ENCODE measurements at regions not wholly inside any gene's neighbourhood (a gene's known extent, or its start where the extent isn't known, plus 50 kb on each side); places are given as distances from the start of the nearest gene placed in this dataset.

DNA sequence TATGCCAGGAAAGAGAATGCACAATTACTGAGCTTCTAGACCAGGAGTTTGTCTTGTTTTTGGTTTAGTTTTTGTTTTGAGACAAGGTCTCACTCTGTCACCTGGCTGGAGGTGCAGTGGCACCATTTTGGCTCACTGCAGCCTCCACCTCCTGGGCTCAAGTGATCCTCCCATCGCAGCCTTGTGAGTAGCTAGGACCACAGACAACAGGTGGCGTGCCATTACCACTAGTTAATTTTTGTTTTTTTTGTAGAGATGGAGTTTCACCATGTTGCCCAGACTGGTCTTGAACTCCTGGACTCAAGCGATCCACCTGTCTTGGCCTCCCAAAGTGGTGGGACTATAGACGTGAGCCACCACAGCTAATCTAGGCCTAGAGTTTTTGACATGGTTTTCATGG, 104.4 kb upstream of the CCDC54 start:
- no peak for DNase-seq (ENCODE audit: low read depth, low spot score)
- H3K4me3 ChIP-seq (ENCODE audit: insufficient read length, low read depth): no peak overlapping the region
- H3K4me1 ChIP-seq (ENCODE audit: insufficient read depth, insufficient read length): no peaks in the 10 kb centered on the region
- no peaks in the 10 kb centered on the region; the same call in 1 of the 2 replicates for H3K9me3 ChIP-seq (ENCODE audit: insufficient read depth, low read length)
- H3K27me3 ChIP-seq (ENCODE audit: insufficient read depth, insufficient read length): no peaks in the 10 kb centered on the region
- H3K9ac ChIP-seq (ENCODE audit: insufficient read length, low read depth): no peak overlapping the region
- no peaks in the 10 kb centered on the region for H3K36me3 ChIP-seq (ENCODE audit: insufficient read depth, insufficient read length, low read length)
- TF ChIP-seq ZNF274 (IDR thresholded peaks at IDR 0.05; ENCODE audit: low read depth, low read length) (no peak), YY1 (IDR thresholded peaks at IDR 0.05; ENCODE audit: insufficient read depth, insufficient read length) (no peak), SUZ12 (IDR thresholded peaks at IDR 0.05; ENCODE audit: extremely low read depth, insufficient read depth, insufficient read length) (no peak)

DNA sequence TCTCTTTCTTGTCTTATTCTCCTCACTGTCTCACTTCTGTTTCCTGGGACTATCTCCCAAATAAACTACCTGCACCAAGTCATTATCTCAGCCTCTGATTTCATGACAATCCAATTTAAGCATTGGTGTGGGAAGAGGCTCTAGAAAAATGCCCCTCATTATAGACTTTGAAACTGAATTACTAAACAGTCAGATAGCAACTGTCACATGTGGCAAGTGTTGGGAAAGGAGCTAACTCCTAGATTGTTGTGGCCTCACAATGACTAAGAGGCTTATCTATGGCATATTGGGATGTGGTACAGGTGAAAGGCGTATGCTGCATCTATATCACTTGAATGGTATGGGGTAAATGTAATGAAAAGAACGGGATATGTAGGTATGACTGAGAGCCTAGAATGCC, 103.5 kb upstream of the CCDC54 start:
- Histone ChIP-seq H3K4me3 (ENCODE audit: insufficient read length, low read depth) (no peak overlapping the region), H3K9ac (ENCODE audit: insufficient read length, low read depth) (no peak overlapping the region), H3K4me1 (ENCODE audit: insufficient read depth, insufficient read length) (no peaks in the 10 kb centered on the region), H3K36me3 (ENCODE audit: insufficient read depth, insufficient read length, low read length) (no peaks in the 10 kb centered on the region), H3K9me3 (ENCODE audit: insufficient read depth, low read length) (no peaks in the 10 kb centered on the region; the same call in 1 of the 2 replicates), H3K27me3 (ENCODE audit: insufficient read depth, insufficient read length) (no peaks in the 10 kb centered on the region)
- no peak for DNase-seq (ENCODE audit: low read depth, low spot score)
- TF ChIP-seq YY1 (IDR thresholded peaks at IDR 0.05; ENCODE audit: insufficient read depth, insufficient read length) (no peak), ZNF274 (IDR thresholded peaks at IDR 0.05; ENCODE audit: low read depth, low read length) (no peak), SUZ12 (IDR thresholded peaks at IDR 0.05; ENCODE audit: extremely low read depth, insufficient read depth, insufficient read length) (no peak)

DNA sequence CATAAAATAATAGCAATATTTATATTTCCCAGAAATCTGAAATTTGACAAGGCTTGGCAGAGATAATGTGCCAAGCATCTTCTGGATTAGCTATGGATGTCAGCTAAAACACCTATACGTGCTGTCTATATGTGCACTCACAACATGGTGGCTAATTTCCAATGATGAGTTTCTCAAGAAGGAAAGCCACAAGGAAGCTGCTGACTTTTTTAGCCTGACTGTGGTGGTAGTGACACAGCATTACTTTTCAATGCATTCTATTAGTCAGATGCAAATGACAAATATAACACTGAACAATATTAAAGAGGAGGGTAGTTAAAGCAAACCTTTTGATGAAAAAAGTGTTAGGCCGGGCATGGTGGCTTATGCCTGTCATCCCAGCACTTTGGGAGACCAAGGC, 101.7 kb upstream of the CCDC54 start:
- no peak overlapping the region for H3K4me3 ChIP-seq (ENCODE audit: insufficient read length, low read depth)
- no peaks in the 10 kb centered on the region for H3K27me3 ChIP-seq (ENCODE audit: insufficient read depth, insufficient read length)
- no peaks in the 10 kb centered on the region for H3K4me1 ChIP-seq (ENCODE audit: insufficient read depth, insufficient read length)
- no peak for TF ChIP-seq SUZ12 (IDR thresholded peaks at IDR 0.05; ENCODE audit: extremely low read depth, insufficient read depth, insufficient read length)
- TF ChIP-seq ZNF274 (IDR thresholded peaks at IDR 0.05; ENCODE audit: low read depth, low read length): no peak
- no peak for TF ChIP-seq YY1 (IDR thresholded peaks at IDR 0.05; ENCODE audit: insufficient read depth, insufficient read length)
- H3K36me3 ChIP-seq (ENCODE audit: insufficient read depth, insufficient read length, low read length): no peaks in the 10 kb centered on the region
- no peaks in the 10 kb centered on the region for H3K9me3 ChIP-seq (ENCODE audit: insufficient read depth, low read length)
- H3K9ac ChIP-seq (ENCODE audit: insufficient read length, low read depth): no peak overlapping the region
- DNase-seq (ENCODE audit: low read depth, low spot score): no peak

DNA sequence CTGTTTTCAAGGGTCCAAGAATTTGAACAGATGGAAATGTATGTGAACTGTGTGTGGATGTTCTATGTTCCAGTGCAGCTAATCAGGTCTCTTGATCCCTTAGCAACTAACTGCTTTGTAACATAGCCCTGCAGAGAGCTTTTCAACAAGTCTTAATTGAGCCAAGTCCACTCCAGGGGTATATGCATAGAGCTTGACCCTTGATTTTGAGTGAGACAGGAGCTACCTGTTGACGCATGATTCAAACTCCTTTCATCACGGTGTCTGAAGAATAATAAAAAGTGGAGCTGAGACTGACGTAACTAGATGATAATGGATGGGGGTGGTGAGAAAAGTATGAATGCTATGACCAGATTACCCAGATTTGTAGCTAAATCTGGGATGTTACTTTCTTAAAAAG, 93.3 kb upstream of the CCDC54 start:
- Histone ChIP-seq H3K36me3 (ENCODE audit: insufficient read depth, insufficient read length, low read length) (no peaks in the 10 kb centered on the region), H3K27me3 (ENCODE audit: insufficient read depth, insufficient read length) (peaks cover 5% of the 10 kb centered on the region), H3K4me3 (ENCODE audit: insufficient read length, low read depth) (no peak overlapping the region), H3K9ac (ENCODE audit: insufficient read length, low read depth) (no peak overlapping the region), H3K9me3 (ENCODE audit: insufficient read depth, low read length) (peaks cover 14% of the 10 kb centered on the region; the same call in 1 of the 2 replicates), H3K4me1 (ENCODE audit: insufficient read depth, insufficient read length) (no peaks in the 10 kb centered on the region)
- DNase-seq (ENCODE audit: low read depth, low spot score): no peak
- TF ChIP-seq YY1 (IDR thresholded peaks at IDR 0.05; ENCODE audit: insufficient read depth, insufficient read length): no peak
- no peak for TF ChIP-seq ZNF274 (IDR thresholded peaks at IDR 0.05; ENCODE audit: low read depth, low read length)
- TF ChIP-seq SUZ12 (IDR thresholded peaks at IDR 0.05; ENCODE audit: extremely low read depth, insufficient read depth, insufficient read length): no peak

DNA sequence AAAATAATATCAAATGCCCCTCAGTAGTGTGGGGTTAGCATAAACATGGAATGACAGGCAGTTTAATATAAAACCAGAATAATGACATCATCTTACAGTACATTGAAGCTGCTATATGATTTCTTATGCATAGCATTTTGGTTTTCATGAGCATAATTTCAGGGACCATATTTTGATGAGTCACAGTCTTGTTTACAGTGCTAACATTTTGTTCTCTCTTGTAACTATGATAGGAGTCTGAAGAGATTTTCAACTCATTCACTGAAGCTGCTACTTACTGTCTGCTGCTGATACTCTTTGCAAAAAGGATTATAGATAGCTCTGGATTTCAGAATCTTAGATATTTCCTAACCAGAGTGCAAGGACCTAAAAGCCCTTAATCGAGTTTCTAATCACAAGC, 92.6 kb upstream of the CCDC54 start:
- peaks cover 14% of the 10 kb centered on the region; the same call in 1 of the 2 replicates for H3K9me3 ChIP-seq (ENCODE audit: insufficient read depth, low read length)
- H3K4me1 ChIP-seq (ENCODE audit: insufficient read depth, insufficient read length): no peaks in the 10 kb centered on the region
- TF ChIP-seq SUZ12 (IDR thresholded peaks at IDR 0.05; ENCODE audit: extremely low read depth, insufficient read depth, insufficient read length): no peak
- TF ChIP-seq YY1 (IDR thresholded peaks at IDR 0.05; ENCODE audit: insufficient read depth, insufficient read length): no peak
- TF ChIP-seq ZNF274 (IDR thresholded peaks at IDR 0.05; ENCODE audit: low read depth, low read length): no peak
- H3K4me3 ChIP-seq (ENCODE audit: insufficient read length, low read depth): no peak overlapping the region
- H3K36me3 ChIP-seq (ENCODE audit: insufficient read depth, insufficient read length, low read length): no peaks in the 10 kb centered on the region
- H3K27me3 ChIP-seq (ENCODE audit: insufficient read depth, insufficient read length): peaks cover 5% of the 10 kb centered on the region
- H3K9ac ChIP-seq (ENCODE audit: insufficient read length, low read depth): no peak overlapping the region
- DNase-seq (ENCODE audit: low read depth, low spot score): no peak

DNA sequence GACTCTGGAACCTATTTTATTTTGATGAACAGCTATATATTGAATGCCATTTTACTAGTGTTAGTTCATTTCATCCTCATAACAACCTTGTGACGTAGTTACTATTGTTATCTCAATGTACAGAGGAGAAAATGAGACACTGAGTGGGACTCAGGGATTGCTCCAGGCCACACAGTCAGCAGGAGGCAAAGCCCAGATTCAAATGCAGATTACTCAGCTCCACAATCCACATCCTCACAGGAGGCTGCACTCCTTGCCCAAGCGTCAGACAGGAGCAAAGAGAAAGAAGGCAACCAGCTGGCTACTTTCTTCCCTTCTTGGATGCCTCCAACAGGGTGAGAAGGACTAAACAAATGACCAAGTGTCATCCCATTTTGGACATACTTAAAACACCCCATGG, 92.0 kb upstream of the CCDC54 start:
- Histone ChIP-seq H3K4me3 (ENCODE audit: insufficient read length, low read depth) (no peak overlapping the region), H3K9me3 (ENCODE audit: insufficient read depth, low read length) (peaks cover 15% of the 10 kb centered on the region; the same call in 1 of the 2 replicates), H3K4me1 (ENCODE audit: insufficient read depth, insufficient read length) (no peaks in the 10 kb centered on the region), H3K9ac (ENCODE audit: insufficient read length, low read depth) (no peak overlapping the region), H3K36me3 (ENCODE audit: insufficient read depth, insufficient read length, low read length) (no peaks in the 10 kb centered on the region), H3K27me3 (ENCODE audit: insufficient read depth, insufficient read length) (peaks cover 5% of the 10 kb centered on the region)
- DNase-seq (ENCODE audit: low read depth, low spot score): peak; percentile 82
- no peak for TF ChIP-seq SUZ12 (IDR thresholded peaks at IDR 0.05; ENCODE audit: extremely low read depth, insufficient read depth, insufficient read length)

DNA sequence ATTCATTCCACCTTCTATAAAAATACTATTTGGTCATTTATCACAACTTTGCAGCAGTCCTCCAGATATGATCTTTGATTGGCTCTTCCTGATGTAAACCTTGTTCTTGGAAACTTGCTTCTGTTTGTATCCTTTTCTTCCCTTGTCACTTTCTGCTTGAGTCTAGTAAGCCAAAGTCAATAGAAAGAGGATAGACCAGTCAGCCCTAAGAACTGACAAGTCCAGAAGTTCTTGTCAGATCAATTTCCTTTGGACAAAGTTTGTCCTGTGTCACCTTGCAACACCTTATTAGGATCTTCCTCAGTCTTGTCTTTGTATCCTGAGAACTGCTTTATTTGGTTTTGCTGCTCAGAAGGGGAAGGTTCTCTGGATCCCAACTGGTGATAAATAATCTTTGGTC, 87.9 kb upstream of the CCDC54 start:
- no peak overlapping the region for H3K4me3 ChIP-seq (ENCODE audit: insufficient read length, low read depth)
- H3K36me3 ChIP-seq (ENCODE audit: insufficient read depth, insufficient read length, low read length): no peaks in the 10 kb centered on the region
- H3K9ac ChIP-seq (ENCODE audit: insufficient read length, low read depth): no peak overlapping the region
- no peak for DNase-seq (ENCODE audit: low read depth, low spot score)
- TF ChIP-seq YY1 (IDR thresholded peaks at IDR 0.05; ENCODE audit: insufficient read depth, insufficient read length) (no peak), ZNF274 (IDR thresholded peaks at IDR 0.05; ENCODE audit: low read depth, low read length) (no peak), SUZ12 (IDR thresholded peaks at IDR 0.05; ENCODE audit: extremely low read depth, insufficient read depth, insufficient read length) (no peak)
- no peaks in the 10 kb centered on the region for H3K4me1 ChIP-seq (ENCODE audit: insufficient read depth, insufficient read length)
- peaks cover 20% of the 10 kb centered on the region; the same call in 1 of the 2 replicates for H3K9me3 ChIP-seq (ENCODE audit: insufficient read depth, low read length)
- H3K27me3 ChIP-seq (ENCODE audit: insufficient read depth, insufficient read length): peaks cover 5% of the 10 kb centered on the region

DNA sequence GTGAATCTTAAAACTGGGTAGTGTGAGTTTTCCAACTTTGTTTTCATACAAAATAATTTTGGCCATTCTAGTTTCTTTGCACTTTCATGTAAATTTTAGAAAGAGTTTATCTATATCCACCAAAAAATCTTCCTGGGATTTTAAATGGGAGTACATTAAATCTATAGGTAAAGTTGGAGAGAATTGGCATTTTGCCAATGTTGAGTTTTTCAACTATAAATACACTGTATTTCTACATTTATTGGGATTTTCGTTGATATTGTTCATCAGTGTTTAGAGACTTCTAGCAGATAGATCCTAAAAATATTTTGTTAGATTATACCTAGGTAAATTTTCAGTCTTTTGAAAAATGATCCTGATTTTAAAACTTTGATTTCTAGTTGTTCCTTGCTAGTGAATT, 83.1 kb upstream of the CCDC54 start:
- no peak for DNase-seq (ENCODE audit: low read depth, low spot score)
- no peaks in the 10 kb centered on the region for H3K36me3 ChIP-seq (ENCODE audit: insufficient read depth, insufficient read length, low read length)
- TF ChIP-seq ZNF274 (IDR thresholded peaks at IDR 0.05; ENCODE audit: low read depth, low read length): no peak
- H3K4me1 ChIP-seq (ENCODE audit: insufficient read depth, insufficient read length): no peaks in the 10 kb centered on the region
- no peaks in the 10 kb centered on the region for H3K27me3 ChIP-seq (ENCODE audit: insufficient read depth, insufficient read length)
- H3K9ac ChIP-seq (ENCODE audit: insufficient read length, low read depth): no peak overlapping the region
- H3K4me3 ChIP-seq (ENCODE audit: insufficient read length, low read depth): no peak overlapping the region
- H3K9me3 ChIP-seq (ENCODE audit: insufficient read depth, low read length): peaks cover 27% of the 10 kb centered on the region; the same call in 1 of the 2 replicates
